Stomach (tissue), 4 donors: ENCODE measurements at regions not wholly inside any gene's neighbourhood (a gene's known extent, or its start where the extent isn't known, plus 50 kb on each side); places are given as distances from the start of the nearest gene placed in this dataset.

Experiments used
- EP300 ChIP-seq: sonication (generic); formaldehyde crosslinking; IDR thresholded peaks from one replicate; pipeline ENCODE4 v1.6.1; 2017; ENCODE audit warnings: antibody characterized with exemption
- TF ChIP-seq, protein P1 (sequence below), 7 experiments: fragments of 450-650 bp in 4 of 7; fragments of 200-600 bp in 3 of 7; sonication (generic) in 3 of 7; IDR thresholded peaks; one replicate each; pipeline ENCODE4 v1.5.1; 2016 to 2019; ENCODE audit warnings: antibody characterized with exemption in 7 of 7, control low read depth in 2 of 7, mild to moderate bottlenecking in 1 of 7

- TF ChIP-seq, protein P1, sequence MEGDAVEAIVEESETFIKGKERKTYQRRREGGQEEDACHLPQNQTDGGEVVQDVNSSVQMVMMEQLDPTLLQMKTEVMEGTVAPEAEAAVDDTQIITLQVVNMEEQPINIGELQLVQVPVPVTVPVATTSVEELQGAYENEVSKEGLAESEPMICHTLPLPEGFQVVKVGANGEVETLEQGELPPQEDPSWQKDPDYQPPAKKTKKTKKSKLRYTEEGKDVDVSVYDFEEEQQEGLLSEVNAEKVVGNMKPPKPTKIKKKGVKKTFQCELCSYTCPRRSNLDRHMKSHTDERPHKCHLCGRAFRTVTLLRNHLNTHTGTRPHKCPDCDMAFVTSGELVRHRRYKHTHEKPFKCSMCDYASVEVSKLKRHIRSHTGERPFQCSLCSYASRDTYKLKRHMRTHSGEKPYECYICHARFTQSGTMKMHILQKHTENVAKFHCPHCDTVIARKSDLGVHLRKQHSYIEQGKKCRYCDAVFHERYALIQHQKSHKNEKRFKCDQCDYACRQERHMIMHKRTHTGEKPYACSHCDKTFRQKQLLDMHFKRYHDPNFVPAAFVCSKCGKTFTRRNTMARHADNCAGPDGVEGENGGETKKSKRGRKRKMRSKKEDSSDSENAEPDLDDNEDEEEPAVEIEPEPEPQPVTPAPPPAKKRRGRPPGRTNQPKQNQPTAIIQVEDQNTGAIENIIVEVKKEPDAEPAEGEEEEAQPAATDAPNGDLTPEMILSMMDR (IDR thresholded peaks at IDR 0.05) = no peak
- no peak for TF ChIP-seq EP300
These were observed 474.7 kb downstream of the TLE4 start for GRCh38 chr9:80046481-80046880.
